MCF 10A (cell line): ENCODE measurements at regions not wholly inside any gene's neighbourhood (a gene's known extent, or its start where the extent isn't known, plus 50 kb on each side); places are given as distances from the start of the nearest gene placed in this dataset.

Source experiments
- BruUV-seq: library from RNA; stranded (reverse); fragments of 400-500 nt; replicated peaks from 2 replicates; lab custom pipeline; 2021; lab: Mats Ljungman, UMichigan
- CTCF ChIA-PET: fragments of 300-600 bp; sonication (Branson Sonifier 250); formaldehyde crosslinking; extraction: SDS; loops from one replicate; lab custom pipeline; 2021; ENCODE audit warnings: antibody characterized with exemption, inconsistent platforms; lab: Yijun Ruan, JAX
- POLR2A ChIA-PET: fragments of 300-600, 350-650 bp; sonication (Branson Sonifier 250); formaldehyde crosslinking; extraction: SDS; loops from one replicate; lab custom pipeline; 2020; ENCODE audit warnings: antibody characterized with exemption, inconsistent platforms; lab: Yijun Ruan, JAX
- DNase-seq: peaks from one replicate; pipeline ENCODE4 v3.0.0-alpha.2; 2018; ENCODE audit not compliant: unreplicated experiment
- H3K27ac Mint-ChIP-seq: one replicate; pipeline ENCODE4 v1.8.0; 2022; ENCODE audit warnings: mild to moderate bottlenecking, low read depth, mixed read lengths; ENCODE audit not compliant: unreplicated experiment
- H3K27me3 Mint-ChIP-seq: one replicate; pipeline ENCODE4 v1.8.0; 2022; ENCODE audit warnings: mixed read lengths; ENCODE audit not compliant: insufficient read depth, unreplicated experiment
- H3K36me3 Mint-ChIP-seq: one replicate; pipeline ENCODE4 v1.8.0; 2022; ENCODE audit warnings: mild to moderate bottlenecking, moderate library complexity, mixed read lengths; ENCODE audit not compliant: insufficient read depth, unreplicated experiment
- H3K4me1 Mint-ChIP-seq: one replicate; pipeline ENCODE4 v1.8.0; 2022; ENCODE audit warnings: mixed read lengths; ENCODE audit not compliant: insufficient read depth, unreplicated experiment
- H3K4me3 Mint-ChIP-seq: one replicate; pipeline ENCODE4 v1.8.0; 2022; ENCODE audit warnings: mild to moderate bottlenecking, moderate library complexity, mixed read lengths; ENCODE audit not compliant: unreplicated experiment
- H3K9me3 Mint-ChIP-seq: one replicate; pipeline ENCODE4 v1.8.0; 2022; ENCODE audit warnings: mixed read lengths; ENCODE audit not compliant: unreplicated experiment
- intact Hi-C: fragments of 100-400 bp; cut with micrococcal nuclease; formaldehyde crosslinking; loops from 2 replicates; pipeline ENCODE4 v1.14.1; 2022
- TF ChIP-seq, protein P1 (sequence below): fragments of 200-600 bp; IDR thresholded peaks from one replicate; pipeline ENCODE4 v1.8.0; 2022; ENCODE audit warnings: antibody characterized with exemption, mild to moderate bottlenecking; ENCODE audit not compliant: unreplicated experiment

DNA sequence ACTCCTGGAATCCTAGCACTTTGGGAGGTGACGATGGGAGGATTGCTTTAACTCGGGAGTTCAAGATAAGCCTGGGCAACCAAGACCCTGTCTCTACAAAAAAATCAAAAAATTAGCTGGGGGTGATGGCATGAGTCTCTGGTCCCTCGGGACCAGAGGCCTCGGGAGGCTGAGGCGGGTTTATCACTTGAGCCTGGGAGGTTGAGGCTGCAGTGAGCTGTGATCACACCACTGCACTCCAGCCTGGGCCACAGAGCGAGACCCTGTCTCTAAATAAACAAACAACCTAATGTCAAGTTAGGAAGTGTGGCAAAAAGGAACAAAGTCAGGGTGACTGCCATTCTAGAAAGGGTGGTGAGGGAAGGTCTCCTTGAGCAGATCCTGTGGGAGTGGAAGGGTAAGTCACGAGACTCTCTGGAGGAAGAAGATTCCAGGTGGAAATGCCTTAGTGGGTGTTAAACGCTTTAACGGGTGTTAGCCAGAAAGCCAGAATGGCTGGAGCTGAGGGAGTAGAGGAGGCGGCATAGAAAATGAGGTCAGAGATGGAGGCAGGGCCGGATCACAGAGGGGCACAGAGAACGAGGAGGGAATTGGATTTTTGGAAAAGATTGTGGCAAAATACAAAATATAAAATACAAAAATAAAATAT lies 62.2 kb upstream of the ATP5PO start:
- no TSS peak for BruUV-seq
- CTCF ChIA-PET: interaction anchor here (0.8 kb wide), 1 partner anchor 9 kb away, joined by 3 read pairs; no protein-coding TSS in a partner anchor
- Mint-ChIP-seq H3K27ac (peak overlapping the region; percentile 14), H3K36me3 (no peaks in the 10 kb centered on the region), H3K4me3 (no peak overlapping the region), H3K9me3 (no peaks in the 10 kb centered on the region), H3K27me3 (no peaks in the 10 kb centered on the region), H3K4me1 (peaks cover 33% of the 10 kb centered on the region)
- POLR2A ChIA-PET: interaction anchor here (0.8 to 4.4 kb wide), 6 partner anchors 10 to 97 kb away, joined by 3 to 38 read pairs (median 8); partner anchors contain the start of genes ATP5PO, MRPS6 and SLC5A3
- DNase-seq: no peak
- TF ChIP-seq, protein P1, sequence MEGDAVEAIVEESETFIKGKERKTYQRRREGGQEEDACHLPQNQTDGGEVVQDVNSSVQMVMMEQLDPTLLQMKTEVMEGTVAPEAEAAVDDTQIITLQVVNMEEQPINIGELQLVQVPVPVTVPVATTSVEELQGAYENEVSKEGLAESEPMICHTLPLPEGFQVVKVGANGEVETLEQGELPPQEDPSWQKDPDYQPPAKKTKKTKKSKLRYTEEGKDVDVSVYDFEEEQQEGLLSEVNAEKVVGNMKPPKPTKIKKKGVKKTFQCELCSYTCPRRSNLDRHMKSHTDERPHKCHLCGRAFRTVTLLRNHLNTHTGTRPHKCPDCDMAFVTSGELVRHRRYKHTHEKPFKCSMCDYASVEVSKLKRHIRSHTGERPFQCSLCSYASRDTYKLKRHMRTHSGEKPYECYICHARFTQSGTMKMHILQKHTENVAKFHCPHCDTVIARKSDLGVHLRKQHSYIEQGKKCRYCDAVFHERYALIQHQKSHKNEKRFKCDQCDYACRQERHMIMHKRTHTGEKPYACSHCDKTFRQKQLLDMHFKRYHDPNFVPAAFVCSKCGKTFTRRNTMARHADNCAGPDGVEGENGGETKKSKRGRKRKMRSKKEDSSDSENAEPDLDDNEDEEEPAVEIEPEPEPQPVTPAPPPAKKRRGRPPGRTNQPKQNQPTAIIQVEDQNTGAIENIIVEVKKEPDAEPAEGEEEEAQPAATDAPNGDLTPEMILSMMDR: no peak
- intact Hi-C loops: loop anchor here (2.0 kb wide), 3 partner anchors 31 to 97 kb away; no protein-coding TSS in a partner anchor

DNA sequence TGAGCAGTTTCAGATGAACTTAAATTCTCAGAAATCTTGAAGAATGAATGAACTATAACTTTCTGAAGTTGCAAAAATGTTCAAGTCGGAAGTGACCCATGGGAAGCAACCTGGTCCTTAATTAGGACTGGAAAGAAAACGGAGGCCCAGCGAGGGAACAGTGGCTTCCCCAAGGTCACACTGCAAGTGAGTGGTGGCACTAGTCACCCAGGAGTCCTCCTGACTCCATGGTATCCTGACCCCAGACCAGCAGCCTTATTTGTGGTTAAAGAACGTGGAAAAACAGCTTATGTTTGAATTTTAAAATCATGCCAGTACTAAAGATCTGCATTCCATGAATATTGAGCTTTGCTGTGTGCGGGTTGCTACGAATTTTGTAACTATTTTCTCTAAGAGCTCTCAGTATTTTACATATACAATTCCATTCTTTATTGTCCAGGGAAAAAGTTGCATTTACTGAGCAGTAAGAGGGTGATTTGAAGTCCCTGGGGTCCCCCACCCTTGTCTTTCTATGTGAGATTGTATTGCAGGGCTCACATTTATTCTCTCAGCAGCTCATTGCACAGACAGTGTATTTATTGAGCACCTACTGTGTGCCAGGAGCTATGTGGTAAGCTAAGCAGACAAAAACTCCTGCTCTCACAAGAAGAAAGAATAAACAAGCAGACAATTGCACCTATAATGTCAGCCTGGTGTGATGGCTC lies 61.6 kb upstream of the ATP5PO start:
- H3K27me3 Mint-ChIP-seq: no peaks in the 10 kb centered on the region
- H3K27ac Mint-ChIP-seq: peak overlapping the region; percentile 98
- CTCF ChIA-PET: interaction anchor here (0.8 to 4.3 kb wide), 2 partner anchors 10 to 53 kb away, joined by 3 to 17 read pairs; no protein-coding TSS in a partner anchor
- BruUV-seq: no TSS peak
- intact Hi-C loops: loop anchor here (2.0 kb wide), 3 partner anchors 30 to 98 kb away; no protein-coding TSS in a partner anchor
- peak overlapping the region; percentile 60 for H3K4me3 Mint-ChIP-seq
- POLR2A ChIA-PET: interaction anchor here (0.7 to 4.4 kb wide), 11 partner anchors 9 to 831 kb away, joined by 3 to 38 read pairs (median 3); partner anchors contain the start of genes ATP5PO, MRPS6 and SLC5A3
- TF ChIP-seq, protein P1: no peak
- H3K9me3 Mint-ChIP-seq: no peaks in the 10 kb centered on the region
- no peaks in the 10 kb centered on the region for H3K36me3 Mint-ChIP-seq
- H3K4me1 Mint-ChIP-seq: peaks cover 33% of the 10 kb centered on the region
- DNase-seq: no peak

GRCh38 chr21:33976082-33977016 lies 60.7 kb upstream of the ATP5PO start:
- CTCF ChIA-PET: interaction anchor here (4.3 kb wide), 1 partner anchor 52 kb away, joined by 17 read pairs; no protein-coding TSS in a partner anchor
- BruUV-seq: TSS peak; percentile 86
- Mint-ChIP-seq H3K27me3 (no peaks in the 10 kb centered on the region), H3K4me3 (peak overlapping the region; percentile 60), H3K4me1 (peaks cover 41% of the 10 kb centered on the region), H3K36me3 (no peaks in the 10 kb centered on the region), H3K9me3 (no peaks in the 10 kb centered on the region), H3K27ac (peak overlapping the region; percentile 98)
- POLR2A ChIA-PET: interaction anchor here (0.6 to 4.4 kb wide), 18 partner anchors 10 to 1604 kb away, joined by 3 to 38 read pairs (median 4); partner anchors contain the start of genes ATP5PO, MRPS6 and SLC5A3
- TF ChIP-seq, protein P1: no peak
- intact Hi-C loops: loop anchor here (2.0 kb wide), 3 partner anchors 30 to 98 kb away; no protein-coding TSS in a partner anchor
- peak; percentile 92 for DNase-seq
